ENCODE measurements at regions not wholly inside any gene's neighbourhood (a gene's known extent, or its start where the extent isn't known, plus 50 kb on each side); places are given as distances from the start of the nearest gene placed in this dataset.

DNA sequence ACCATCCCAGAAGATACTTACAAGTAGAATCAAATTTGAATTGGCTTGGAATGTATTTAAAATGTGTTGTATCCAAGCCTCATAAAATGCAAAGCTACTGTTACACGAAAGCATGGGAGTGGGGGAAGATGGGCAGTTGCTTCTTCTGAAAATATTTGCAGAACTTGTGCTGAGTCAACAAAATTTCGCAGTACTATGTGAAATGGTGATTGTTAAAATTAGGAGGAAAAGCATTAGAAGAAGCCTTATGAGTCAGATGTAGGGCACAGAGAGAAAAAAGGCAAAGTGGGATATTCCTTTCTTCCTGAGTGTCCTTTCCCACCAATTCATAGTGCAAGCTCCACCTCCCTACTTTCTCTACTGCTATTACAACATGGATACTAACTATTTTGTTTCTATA lies 332.7 kb downstream of the PRDM5 start:
- Histone ChIP-seq H3K4me1 (ENCODE audit: insufficient read depth, low read length, poor library complexity, severe bottlenecking) (no peaks in the 10 kb centered on the region), H3K4me3 (ENCODE audit: low read depth, low read length, poor library complexity, severe bottlenecking) (no peak overlapping the region), H3K36me3 (ENCODE audit: insufficient read depth, low read length, poor library complexity, severe bottlenecking) (no peaks in the 10 kb centered on the region), H3K27ac (ENCODE audit: low read depth, low read length, poor library complexity, severe bottlenecking) (no peak overlapping the region), H3K9me3 (ENCODE audit: low read depth, low read length, poor library complexity, severe bottlenecking) (no peaks in the 10 kb centered on the region), H3K27me3 (replicated peaks; ENCODE audit: insufficient read depth, low read depth, low read length, poor library complexity) (no peaks in the 10 kb centered on the region)
- POLR2A ChIA-PET (ENCODE audit: low non-redundant PET), result no interaction called here
- CTCF ChIA-PET, result no interaction called here
- no TSS peak for BruUV-seq (replicated peaks)
- intact Hi-C loops (cut with micrococcal nuclease; ENCODE audit: unreplicated experiment), result no loop called here
- DNase-seq (ENCODE audit: low spot score), result no peak
- no peak for TF ChIP-seq CTCF (conservative IDR thresholded peaks at IDR 0.05; ENCODE audit: low read depth, low read length)

DNA sequence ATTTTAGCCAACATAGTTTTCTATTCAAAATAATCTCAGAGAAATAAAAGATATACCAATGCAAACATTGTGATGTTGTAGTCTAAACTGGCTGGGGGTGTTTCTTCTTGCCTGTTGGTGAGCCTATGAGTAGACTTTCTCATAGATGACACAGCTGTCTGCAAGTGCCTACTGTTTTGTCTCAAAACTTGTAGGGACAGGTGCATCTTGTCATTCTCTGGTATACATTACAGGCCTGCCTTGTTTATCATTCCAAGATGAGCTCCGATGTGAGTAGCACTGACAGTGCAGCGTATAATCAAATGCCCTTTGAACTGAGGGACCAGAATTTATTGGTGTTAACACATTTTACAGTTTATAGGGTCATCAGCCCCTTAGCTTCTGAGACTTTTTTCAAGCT lies 353.8 kb downstream of the PRDM5 start:
- no peak for DNase-seq (ENCODE audit: low spot score)
- ChIA-PET POLR2A (ENCODE audit: low non-redundant PET) (no interaction called here), CTCF (no interaction called here)
- Histone ChIP-seq H3K36me3 (ENCODE audit: insufficient read depth, low read length, poor library complexity, severe bottlenecking) (no peaks in the 10 kb centered on the region), H3K27ac (ENCODE audit: low read depth, low read length, poor library complexity, severe bottlenecking) (no peak overlapping the region), H3K4me1 (ENCODE audit: insufficient read depth, low read length, poor library complexity, severe bottlenecking) (no peaks in the 10 kb centered on the region), H3K27me3 (replicated peaks; ENCODE audit: insufficient read depth, low read depth, low read length, poor library complexity) (no peaks in the 10 kb centered on the region), H3K9me3 (ENCODE audit: low read depth, low read length, poor library complexity, severe bottlenecking) (no peaks in the 10 kb centered on the region), H3K4me3 (ENCODE audit: low read depth, low read length, poor library complexity, severe bottlenecking) (no peak overlapping the region)
- TF ChIP-seq CTCF (conservative IDR thresholded peaks at IDR 0.05; ENCODE audit: low read depth, low read length), result no peak
- TF ChIP-seq EZH2 (IDR thresholded peaks at IDR 0.05; ENCODE audit: borderline replicate concordance, low read depth, low read length, poor library complexity, severe bottlenecking), result no peak
- intact Hi-C loops (cut with micrococcal nuclease; ENCODE audit: unreplicated experiment), result no loop called here
- BruUV-seq (replicated peaks), result no TSS peak

GRCh38 chr4:120561648-120562047 lies 360.9 kb downstream of the PRDM5 start:
- no peaks in the 10 kb centered on the region for H3K36me3 ChIP-seq (ENCODE audit: insufficient read depth, low read length, poor library complexity, severe bottlenecking)
- H3K9me3 ChIP-seq (ENCODE audit: low read depth, low read length, poor library complexity, severe bottlenecking), result peaks cover 9% of the 10 kb centered on the region
- no peaks in the 10 kb centered on the region for H3K27me3 ChIP-seq (replicated peaks; ENCODE audit: insufficient read depth, low read depth, low read length, poor library complexity)
- no peak for DNase-seq (ENCODE audit: low spot score)
- H3K27ac ChIP-seq (ENCODE audit: low read depth, low read length, poor library complexity, severe bottlenecking), result no peak overlapping the region
- CTCF ChIA-PET, result no interaction called here
- no TSS peak for BruUV-seq (replicated peaks)
- H3K4me1 ChIP-seq (ENCODE audit: insufficient read depth, low read length, poor library complexity, severe bottlenecking), result no peaks in the 10 kb centered on the region
- TF ChIP-seq EZH2 (IDR thresholded peaks at IDR 0.05; ENCODE audit: borderline replicate concordance, low read depth, low read length, poor library complexity, severe bottlenecking) (no peak), CTCF (conservative IDR thresholded peaks at IDR 0.05; ENCODE audit: low read depth, low read length) (no peak)
- POLR2A ChIA-PET (ENCODE audit: low non-redundant PET), result no interaction called here
- H3K4me3 ChIP-seq (ENCODE audit: low read depth, low read length, poor library complexity, severe bottlenecking), result no peak overlapping the region
- intact Hi-C loops (cut with micrococcal nuclease; ENCODE audit: unreplicated experiment), result no loop called here
